ENCODE measurements at regions not wholly inside any gene's neighbourhood (a gene's known extent, or its start where the extent isn't known, plus 50 kb on each side); places are given as distances from the start of the nearest gene placed in this dataset.

GRCh38 chr20:53716395-53716794, 122.8 kb upstream of the ZNF217 start:
- Histone ChIP-seq H3K23ac (ENCODE audit: low read depth, low read length) (no peak overlapping the region), H3K9me3 (ENCODE audit: control insufficient read depth, insufficient read depth, low read length) (no peaks in the 10 kb centered on the region), H3K18ac (ENCODE audit: low read depth, low read length) (no peak overlapping the region), H2BK15ac (ENCODE audit: low read depth, low read length) (no peak overlapping the region), H3K56ac (ENCODE audit: extremely low read depth, insufficient read depth, low read length) (no peak overlapping the region), H3K4ac (ENCODE audit: low read depth, low read length) (no peak overlapping the region), H2BK120ac (ENCODE audit: low read depth, low read length) (no peak overlapping the region), H4K8ac (ENCODE audit: low read depth in 2 of 2, low read length in 2 of 2) (no peak overlapping the region), H3K27me3 (ENCODE audit: control insufficient read depth, insufficient read depth, low read length) (no peaks in the 10 kb centered on the region), H3K4me2 (ENCODE audit: low read depth, low read length) (no peak overlapping the region), H3K9ac (ENCODE audit: low read depth, low read length) (no peak overlapping the region), H3K9me1 (ENCODE audit: insufficient read depth, low read length) (peaks cover 9% of the 10 kb centered on the region), H4K91ac (ENCODE audit: insufficient read depth, low read depth, low read length) (no peak overlapping the region), H4K5ac (ENCODE audit: low read depth, low read length) (no peak overlapping the region), H3K14ac (replicated peaks; ENCODE audit: low read depth, low read length) (no peak overlapping the region), H3K27ac (ENCODE audit: insufficient read depth, low read length) (no peak overlapping the region), H2AFZ (replicated peaks; ENCODE audit: low read length, poor library complexity) (no peak overlapping the region), H3K79me1 (ENCODE audit: low read depth in 1 of 2, low read length in 2 of 2) (no peaks in the 10 kb centered on the region), H2AK5ac (ENCODE audit: low read depth, low read length) (no peak overlapping the region), H2BK20ac (ENCODE audit: low read depth, low read length) (no peak overlapping the region), H3K4me1 (ENCODE audit: control insufficient read depth, insufficient read depth, low read length) (peaks cover 1% of the 10 kb centered on the region), H4K20me1 (ENCODE audit: insufficient read depth, low read length) (no peaks in the 10 kb centered on the region), H3K36me3 (ENCODE audit: control insufficient read depth, insufficient read depth, low read length) (no peaks in the 10 kb centered on the region), H2BK5ac (ENCODE audit: low read depth, low read length, poor library complexity, severe bottlenecking) (no peak overlapping the region), H3K4me3 (ENCODE audit: insufficient read depth, low read depth, low read length) (no peak overlapping the region), H2AK9ac (replicated peaks; ENCODE audit: low read depth, low read length, poor library complexity) (no peak overlapping the region)
- no peak for DNase-seq
- in situ Hi-C loops (cut with MboI; ENCODE audit: low sequenced_read_pairs) (no loop called here), dilution Hi-C loops (cut with HindIII; ENCODE audit: low sequenced_read_pairs, unreplicated experiment) (no loop called here), intact Hi-C loops (cut with micrococcal nuclease) (no loop called here)
- ATAC-seq (ENCODE audit: low read depth) = no peak
- ChIA-PET CTCF (no interaction called here), POLR2A (ENCODE audit: unreplicated experiment) (no interaction called here)
- WGBS, 2 experiments (ENCODE audit: extremely low coverage in 2 of 2, insufficient read length in 1 of 2) = 100% methylated on average over 1 of the region's 6 CpGs
- TF ChIP-seq FOS (IDR thresholded peaks at IDR 0.05; ENCODE audit: low read depth, low read length) = no peak
- TF ChIP-seq CEBPB (IDR thresholded peaks at IDR 0.05; ENCODE audit: low read depth, low read length) = peak; percentile 35; the same call in 1 of the 2 replicates
- TF ChIP-seq RAD21 (IDR thresholded peaks at IDR 0.05; ENCODE audit: low read length) = no peak
- TF ChIP-seq BHLHE40 (IDR thresholded peaks at IDR 0.05; ENCODE audit: low read depth, low read length) = no peak
- no peak for TF ChIP-seq CHD1 (IDR thresholded peaks at IDR 0.05; ENCODE audit: low read depth, low read length)
- BruUV-seq (replicated peaks) = no TSS peak

Measured in IMR-90 (cell line).